Right lobe of liver (tissue), 4 donors: ENCODE measurements at regions not wholly inside any gene's neighbourhood (a gene's known extent, or its start where the extent isn't known, plus 50 kb on each side); places are given as distances from the start of the nearest gene placed in this dataset.

Source experiments
- CTCF ChIP-seq, 4 donors: fragments of 200-600 bp in 3 of 4; fragments of 450-650 bp in 1 of 4; IDR thresholded peaks; one replicate each; pipeline versions ENCODE4 v1.5.1 to v1.8.0; 2016 to 2022; ENCODE audit warnings: antibody characterized with exemption in 4 of 4, mild to moderate bottlenecking in 2 of 4
- POLR2A ChIP-seq: fragments of 450-650 bp; IDR thresholded peaks from one replicate; pipeline ENCODE4 v1.6.1; 2017; ENCODE audit warnings: antibody characterized with exemption, mild to moderate bottlenecking
- donor health status: DM: no; HTN: no; CAD: no.
- donor health status: DM: no; HTN: no; CAD: no.
- donor health status: DM: no; HTN: yes; CAD: no.

- TF ChIP-seq CTCF (IDR thresholded peaks at IDR 0.05) (no peak), POLR2A (no peak)
Observed at GRCh38 chr11:112722148-112722547, 239.1 kb upstream of the NCAM1 start.
